Iris pigment epithelial cell (primary cell): ENCODE measurements at regions not wholly inside any gene's neighbourhood (a gene's known extent, or its start where the extent isn't known, plus 50 kb on each side); places are given as distances from the start of the nearest gene placed in this dataset.

Experiments used
- DNase-seq: peaks from one replicate; pipeline ENCODE4 v3.0.0-alpha.2; 2011; ENCODE audit warnings: low read depth

GRCh38 chr11:62073061-62073460 is 50.8 kb upstream of the INCENP start:
- DNase-seq, result no peak

- peak; percentile 39 for DNase-seq
Measured at GRCh38 chr11:62071408-62071807, 52.4 kb upstream of the INCENP start.

DNA sequence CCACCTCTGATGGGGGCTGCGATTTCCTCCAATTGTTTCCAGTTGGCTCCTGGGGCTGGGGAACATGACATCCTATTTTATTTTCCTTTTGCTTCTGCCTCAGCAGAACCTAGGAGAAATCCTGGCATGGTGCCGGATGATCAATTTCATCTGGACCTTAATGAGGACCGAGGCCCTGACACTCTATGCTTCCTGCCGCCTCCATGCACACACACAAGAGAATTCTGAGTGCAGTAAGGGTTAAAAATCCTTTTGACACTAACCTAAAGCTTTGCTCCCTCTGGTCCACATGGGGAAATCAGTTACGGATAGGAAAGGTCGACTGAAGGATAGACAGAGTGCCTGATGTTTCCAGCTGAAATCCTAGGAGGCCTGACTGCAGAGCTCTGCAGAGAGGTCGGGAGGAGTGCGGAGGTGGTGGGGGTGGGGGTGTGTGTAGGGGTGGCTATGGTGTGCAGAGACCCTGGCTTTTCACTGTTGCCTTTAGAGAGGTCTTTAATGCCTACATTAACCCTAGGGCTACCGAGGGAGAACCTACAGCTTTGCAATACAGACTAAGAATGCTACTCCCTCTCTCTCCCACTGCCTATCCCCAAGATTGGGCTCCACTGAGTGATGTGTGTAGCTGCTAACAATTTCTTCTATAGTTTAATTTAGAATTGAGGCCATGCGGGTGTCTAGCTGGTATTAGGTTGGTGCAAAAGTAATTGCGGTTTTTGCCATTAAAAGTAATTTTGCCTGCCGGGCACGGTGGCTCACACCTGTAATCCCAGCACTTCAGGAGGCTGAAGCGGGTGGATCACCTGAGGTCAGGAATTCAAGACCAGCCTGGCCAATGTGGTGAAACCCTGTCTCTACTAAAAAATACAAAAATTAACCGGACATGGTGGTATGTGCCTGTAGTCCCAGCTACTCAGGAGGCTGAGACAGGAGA is 53.6 kb upstream of the INCENP start:
- DNase-seq, result no peak

DNA sequence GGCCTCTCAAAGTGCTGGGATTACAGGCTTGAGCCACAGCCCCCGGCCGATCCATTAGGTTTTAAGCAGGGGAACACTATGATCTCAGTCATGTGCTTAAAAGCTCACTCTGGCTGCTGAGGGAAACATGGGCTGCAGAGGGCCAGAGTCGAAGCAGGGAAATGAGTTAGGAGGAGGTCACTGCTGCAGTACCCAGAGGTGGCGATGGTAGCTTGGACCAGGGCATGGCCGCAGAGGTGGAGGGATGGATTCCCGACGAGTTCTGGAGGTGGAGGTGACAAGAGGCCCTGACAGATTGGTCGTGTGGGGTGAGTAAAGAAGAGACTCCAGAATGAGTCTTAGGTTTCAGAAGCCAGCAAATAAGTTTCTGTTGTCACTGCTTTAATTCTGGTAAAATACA is 54.4 kb upstream of the INCENP start:
- no peak for DNase-seq

GRCh38 chr11:62068730-62069129 is 55.1 kb upstream of the INCENP start:
- DNase-seq, result no peak

- no peak for DNase-seq
Measured at GRCh38 chr11:62067741-62068140, 56.1 kb upstream of the INCENP start.

GRCh38 chr11:62064221-62064620 is 59.6 kb upstream of the INCENP start:
- DNase-seq, result no peak

DNA sequence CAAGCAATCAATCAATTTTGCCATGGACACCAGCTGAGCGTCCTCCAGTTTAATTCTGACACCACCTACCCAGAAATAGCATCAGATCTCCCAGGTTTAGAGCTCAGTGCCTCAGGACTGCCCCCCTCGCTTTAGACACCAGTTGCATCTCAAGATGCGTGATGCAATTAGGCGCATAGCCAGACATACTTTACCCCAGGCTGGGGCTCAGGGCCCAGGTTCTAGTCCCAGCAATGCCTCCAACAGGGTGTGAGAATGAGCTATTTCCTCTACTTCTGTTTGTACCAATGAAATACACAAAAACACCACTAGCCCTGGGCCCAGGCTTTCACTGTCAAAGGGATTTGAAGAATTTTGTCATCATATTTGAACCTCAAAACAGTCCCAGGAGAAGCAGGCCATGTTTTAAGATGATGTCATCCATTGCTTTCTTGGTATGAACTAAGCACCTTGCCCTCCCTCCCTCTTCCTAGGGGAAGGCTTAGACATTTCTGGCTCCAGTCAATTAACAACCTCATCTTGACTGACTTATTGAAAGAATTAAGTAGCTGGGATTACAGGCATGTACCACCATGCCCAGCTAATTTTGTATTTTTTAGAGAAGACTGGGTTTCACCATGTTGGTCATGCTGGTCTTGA is 61.5 kb upstream of the INCENP start:
- DNase-seq, result no peak

GRCh38 chr11:62061356-62062222 is 62.2 kb upstream of the INCENP start:
- DNase-seq, result no peak

- DNase-seq, result no peak
Measured at GRCh38 chr11:62057069-62057468, 66.7 kb upstream of the INCENP start.

DNA sequence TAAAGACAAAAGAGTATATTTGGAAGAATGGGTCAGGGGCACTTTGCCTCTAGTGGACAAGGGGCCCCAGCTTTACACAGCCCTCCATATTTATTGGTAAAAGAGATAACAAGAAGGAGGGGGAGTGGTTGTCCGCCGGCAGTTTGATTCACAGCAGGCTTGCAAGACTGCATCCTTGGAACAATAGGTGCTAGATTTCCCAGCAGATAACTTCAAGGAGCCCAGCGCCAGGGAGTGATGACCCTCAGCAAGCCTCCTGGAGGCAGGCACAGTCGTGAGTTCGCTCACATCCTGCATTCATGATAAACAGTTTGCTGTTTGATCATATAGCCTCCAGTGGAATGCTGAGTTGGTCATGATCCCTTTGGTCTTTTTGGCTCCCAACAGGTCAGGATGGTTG is 67.8 kb upstream of the INCENP start:
- DNase-seq, result no peak

GRCh38 chr11:62054484-62055121 is 69.2 kb upstream of the INCENP start:
- no peak for DNase-seq

- DNase-seq, result no peak
Measured at GRCh38 chr11:62054081-62054480, 69.7 kb upstream of the INCENP start.

DNA sequence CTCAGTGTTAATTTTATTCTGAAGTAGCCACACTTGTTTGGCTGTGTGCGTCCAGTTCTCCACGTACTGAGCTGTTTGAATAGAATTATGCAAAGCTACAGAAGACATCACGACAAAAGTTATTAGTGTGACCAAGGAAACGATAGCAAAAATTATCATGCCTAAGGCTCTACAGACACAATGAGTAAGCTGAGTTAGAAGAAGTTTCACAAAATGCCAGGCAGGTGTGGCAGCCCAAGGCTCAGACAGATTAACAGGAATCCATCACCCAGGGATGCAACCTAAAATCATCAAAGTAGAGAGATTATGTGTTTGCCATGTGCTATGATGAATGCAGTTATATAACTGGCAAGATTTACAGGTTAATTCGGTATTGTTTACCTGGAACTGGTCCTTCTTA is 73.1 kb upstream of the INCENP start:
- DNase-seq, result no peak

GRCh38 chr11:62048100-62048499 is 75.7 kb upstream of the INCENP start:
- peak; percentile 5 for DNase-seq

DNA sequence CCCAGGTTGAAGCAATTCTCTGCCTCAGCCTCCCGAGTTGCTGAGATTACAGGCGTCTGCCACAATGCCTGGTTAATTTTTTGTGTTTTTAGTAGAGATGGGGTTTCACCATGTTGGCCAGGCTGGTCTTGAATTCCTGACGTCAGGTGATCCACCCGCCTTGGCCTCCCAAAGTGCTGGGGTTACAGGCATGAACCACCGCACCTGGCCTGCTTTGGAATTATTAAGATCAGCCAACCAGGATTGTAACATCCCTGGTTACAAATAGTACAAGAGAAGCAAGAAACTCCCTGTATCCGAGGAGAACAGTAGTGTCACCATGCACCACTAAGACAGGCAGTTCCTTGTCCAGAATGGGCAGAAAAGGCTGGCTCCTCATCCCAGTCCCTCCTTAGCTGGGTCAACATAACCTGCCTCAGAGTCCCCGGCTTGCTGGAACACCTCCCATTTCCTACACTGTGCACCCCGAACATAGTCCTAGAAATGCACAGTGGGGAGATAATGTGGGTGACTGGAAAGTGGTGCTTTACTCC is 77.2 kb upstream of the INCENP start:
- DNase-seq, result no peak

GRCh38 chr11:62044639-62045121 is 77.2 kb upstream of the FTH1 start:
- no peak for DNase-seq

DNA sequence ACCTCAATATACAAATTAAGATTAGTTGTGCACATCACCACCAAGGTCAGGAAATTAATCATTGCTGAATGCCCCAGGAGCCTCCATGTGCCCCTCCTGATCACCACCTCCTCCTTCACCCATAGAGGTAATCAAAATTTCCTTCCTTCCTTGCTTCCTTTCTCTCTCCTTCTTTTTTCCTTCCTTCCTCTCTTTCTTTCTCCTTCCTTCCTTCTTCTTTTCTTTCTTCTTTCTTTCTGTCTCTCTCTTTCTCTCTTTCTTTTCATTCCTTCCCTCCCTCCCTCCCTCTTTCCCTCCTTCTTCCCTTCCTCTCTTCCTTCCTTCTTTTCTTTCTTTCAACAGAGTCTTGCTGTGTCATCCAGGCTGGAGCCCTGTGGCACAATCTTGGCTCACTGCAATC is 67.9 kb upstream of the FTH1 start:
- DNase-seq, result no peak

- no peak for DNase-seq
Measured at GRCh38 chr11:62034036-62034338, 66.6 kb upstream of the FTH1 start.

DNA sequence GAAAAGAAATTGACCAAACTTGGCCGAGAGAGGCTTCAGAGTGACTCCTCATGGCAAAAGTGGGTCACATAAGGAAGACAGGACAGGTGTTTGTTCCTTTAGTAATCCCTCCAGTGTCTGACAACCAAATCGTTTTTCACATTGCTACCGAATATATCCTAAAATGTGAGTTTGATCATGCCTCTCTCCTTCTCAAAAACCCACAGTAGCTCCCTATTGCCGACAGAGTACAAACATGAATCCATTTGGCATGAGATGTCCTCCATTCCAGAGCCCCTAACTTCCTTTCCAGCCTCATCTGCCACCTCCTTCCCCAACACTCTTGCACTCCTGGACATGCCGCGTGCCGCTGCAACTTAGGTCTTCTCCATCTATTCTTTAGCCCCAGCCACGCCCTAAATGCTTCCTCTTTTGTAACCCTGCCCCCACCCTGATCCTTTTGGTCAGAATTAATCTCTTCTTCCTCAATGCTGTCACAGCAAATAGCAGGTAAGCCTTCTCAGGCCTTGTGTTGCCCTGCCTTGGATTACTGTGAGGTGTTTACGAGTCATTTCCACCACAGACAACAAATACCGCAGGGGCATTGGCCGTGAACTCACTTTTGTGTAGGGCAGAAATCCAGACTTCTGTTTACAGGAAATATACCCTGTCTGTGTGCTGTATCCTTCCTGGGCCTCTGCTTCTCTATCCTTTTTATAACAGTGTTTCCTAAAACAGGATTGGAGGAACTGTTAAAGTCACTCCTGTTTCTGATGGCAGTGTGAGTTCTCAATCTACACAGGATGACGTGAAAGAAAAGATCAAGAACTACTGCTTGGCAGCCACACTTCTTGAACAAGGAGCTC is 66.0 kb upstream of the FTH1 start:
- DNase-seq, result no peak
